ENCODE measurements at regions not wholly inside any gene's neighbourhood (a gene's known extent, or its start where the extent isn't known, plus 50 kb on each side); places are given as distances from the start of the nearest gene placed in this dataset.

DNA sequence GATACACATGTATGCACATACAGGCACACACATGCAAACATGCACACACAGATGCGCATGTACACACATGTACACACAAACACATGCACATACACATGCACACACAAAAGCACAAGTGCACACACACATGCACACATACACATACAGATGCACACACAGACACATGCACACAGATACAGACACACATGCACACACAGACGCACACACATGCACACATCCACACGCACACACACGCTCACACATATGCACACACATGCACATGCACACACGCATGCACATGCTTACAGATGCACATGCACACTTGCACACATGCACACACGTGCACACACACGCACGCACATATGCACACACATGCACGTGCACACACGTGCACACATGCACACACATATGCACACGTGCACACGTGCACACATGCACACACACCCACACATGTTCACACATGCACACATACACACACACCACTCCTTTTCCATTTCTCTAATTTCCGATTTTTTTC is 283.8 kb upstream of the FRG2C start:
- no peak for TF ChIP-seq POLR2A (IDR thresholded peaks at IDR 0.05)
- TF ChIP-seq, protein P1, sequence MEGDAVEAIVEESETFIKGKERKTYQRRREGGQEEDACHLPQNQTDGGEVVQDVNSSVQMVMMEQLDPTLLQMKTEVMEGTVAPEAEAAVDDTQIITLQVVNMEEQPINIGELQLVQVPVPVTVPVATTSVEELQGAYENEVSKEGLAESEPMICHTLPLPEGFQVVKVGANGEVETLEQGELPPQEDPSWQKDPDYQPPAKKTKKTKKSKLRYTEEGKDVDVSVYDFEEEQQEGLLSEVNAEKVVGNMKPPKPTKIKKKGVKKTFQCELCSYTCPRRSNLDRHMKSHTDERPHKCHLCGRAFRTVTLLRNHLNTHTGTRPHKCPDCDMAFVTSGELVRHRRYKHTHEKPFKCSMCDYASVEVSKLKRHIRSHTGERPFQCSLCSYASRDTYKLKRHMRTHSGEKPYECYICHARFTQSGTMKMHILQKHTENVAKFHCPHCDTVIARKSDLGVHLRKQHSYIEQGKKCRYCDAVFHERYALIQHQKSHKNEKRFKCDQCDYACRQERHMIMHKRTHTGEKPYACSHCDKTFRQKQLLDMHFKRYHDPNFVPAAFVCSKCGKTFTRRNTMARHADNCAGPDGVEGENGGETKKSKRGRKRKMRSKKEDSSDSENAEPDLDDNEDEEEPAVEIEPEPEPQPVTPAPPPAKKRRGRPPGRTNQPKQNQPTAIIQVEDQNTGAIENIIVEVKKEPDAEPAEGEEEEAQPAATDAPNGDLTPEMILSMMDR (IDR thresholded peaks at IDR 0.05 in 4 of 5, conservative IDR thresholded peaks at IDR 0.05 in 1 of 5): no peak
